Gastroesophageal sphincter (tissue), 4 donors: ENCODE measurements at regions not wholly inside any gene's neighbourhood (a gene's known extent, or its start where the extent isn't known, plus 50 kb on each side); places are given as distances from the start of the nearest gene placed in this dataset.
"Not testable (repeated sequence)": the region's sequence is repeated elsewhere in the genome, so short reads cannot be mapped to it uniquely, and the experiment has no call there.

Experiments
- ATAC-seq: fragments of 150-250 bp; one replicate; pipeline ENCODE4 v1.9.1; 2016; ENCODE audit warnings: mild to moderate bottlenecking, moderate library complexity
- H3K27ac ChIP-seq, 4 donors: fragments of 200-600 bp; sonication (generic) in 3 of 4; 1 replicate in 3 of 4; 2 replicates in 1 of 4; pipeline ENCODE4 v1.5.1; 2016 to 2019
- H3K27me3 ChIP-seq: fragments of 200-600 bp; sonication (generic); one replicate; pipeline ENCODE4 v1.5.1; 2019
- H3K36me3 ChIP-seq, 2 donors: fragments of 200-600 bp; sonication (generic); one replicate each; pipeline ENCODE4 v1.5.1; 2019; ENCODE audit warnings: control low read depth in 1 of 2
- H3K4me1 ChIP-seq, 3 donors: fragments of 200-600 bp; sonication (generic); 1 replicate in 2 of 3; 2 replicates in 1 of 3; pipeline ENCODE4 v1.5.1; 2016 to 2019; ENCODE audit warnings: control low read depth in 2 of 3
- H3K4me3 ChIP-seq, 2 donors: fragments of 200-600 bp; sonication (generic); one replicate each; pipeline ENCODE4 v1.5.1; 2019; ENCODE audit warnings: mild to moderate bottlenecking in 1 of 2, moderate library complexity in 1 of 2
- H3K9me3 ChIP-seq, 3 donors: fragments of 200-600 bp; sonication (generic); one replicate each; pipeline ENCODE4 v1.5.1; 2017 to 2019; ENCODE audit warnings: control low read depth in 2 of 3
- EP300 ChIP-seq: sonication (generic); formaldehyde crosslinking; IDR thresholded peaks from one replicate; pipeline ENCODE4 v1.6.1; 2017; ENCODE audit warnings: antibody characterized with exemption, mild to moderate bottlenecking
- POLR2A ChIP-seq, 2 donors: fragments of 450-650 bp; IDR thresholded peaks; one replicate each; pipeline ENCODE4 v1.6.1; 2017; ENCODE audit warnings: antibody characterized with exemption in 2 of 2, mild to moderate bottlenecking in 2 of 2, moderate library complexity in 1 of 2
- POLR2AphosphoS5 ChIP-seq: sonication (generic); formaldehyde crosslinking; IDR thresholded peaks from one replicate; pipeline ENCODE4 v1.6.1; 2017; ENCODE audit warnings: antibody characterized with exemption
- WGBS, 2 donors: methylation state at CpG; one replicate each; pipeline ENCODE4 v1.1.5; 2018; ENCODE audit warnings: low coverage in 1 of 2; 5-methylcytosine and 5-hydroxymethylcytosine counted together
- TF ChIP-seq, protein P1 (sequence below), 4 experiments: fragments of 200-600 bp in 2 of 4; fragments of 450-650 bp in 2 of 4; sonication (generic) in 1 of 4; IDR thresholded peaks; one replicate each; pipeline ENCODE4 v1.5.1; 2017 to 2019; ENCODE audit warnings: antibody characterized with exemption in 4 of 4, mild to moderate bottlenecking in 2 of 4, moderate library complexity in 2 of 4

DNA sequence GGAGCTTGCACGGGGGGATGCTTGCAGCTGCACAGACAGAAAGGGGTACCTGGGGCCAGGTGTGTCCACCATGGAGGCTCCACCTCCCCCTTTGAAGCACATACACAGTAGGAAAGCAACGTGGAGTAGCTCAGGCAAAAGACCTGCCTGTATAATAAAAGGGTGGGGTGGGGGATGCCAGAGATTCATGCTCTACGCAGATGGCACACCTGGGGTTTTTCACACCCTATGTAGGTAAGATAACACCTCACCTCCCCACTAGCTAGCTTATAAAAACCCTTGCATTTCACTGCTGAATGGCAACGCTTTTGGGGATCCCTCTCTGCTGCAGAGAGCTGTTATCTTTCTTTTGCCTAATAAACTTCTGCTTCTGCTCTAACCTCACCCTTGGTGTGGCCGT, 317.3 kb downstream of the KLF13 start:
- H3K4me1 ChIP-seq, H3K27ac ChIP-seq, H3K4me3 ChIP-seq, ATAC-seq, H3K9me3 ChIP-seq, H3K36me3 ChIP-seq, H3K27me3 ChIP-seq: not testable (repeated sequence)
- 56% methylated on average over 1 of the region's 5 CpGs; no CpG with 5 or more reads in 1 of the 2 donors for WGBS, 2 donors

DNA sequence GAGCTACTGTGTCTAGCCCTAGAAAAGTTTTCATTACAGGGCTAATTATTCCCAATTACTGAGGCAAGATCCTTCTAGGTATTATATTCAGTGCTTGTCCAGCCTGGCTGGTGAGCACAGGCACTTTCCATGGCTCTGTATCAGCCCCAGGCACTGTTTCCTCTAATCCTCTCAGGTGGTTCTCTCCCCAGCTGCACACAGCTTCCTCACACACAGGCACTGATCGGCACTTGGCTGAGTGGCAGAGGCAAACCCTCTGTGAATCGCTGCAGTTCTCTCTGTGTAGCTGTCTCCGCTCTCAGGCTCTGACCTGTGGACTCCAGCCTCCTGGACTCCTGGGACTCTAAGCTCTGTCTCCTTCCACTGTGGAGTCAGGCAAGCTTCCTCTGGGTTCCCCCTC, 318.1 kb downstream of the KLF13 start:
- not testable (repeated sequence) for H3K27me3 ChIP-seq, H3K27ac ChIP-seq, H3K36me3 ChIP-seq, ATAC-seq, H3K4me1 ChIP-seq, H3K9me3 ChIP-seq, H3K4me3 ChIP-seq
- WGBS, 2 donors = 83% methylated on average over 1 of the region's 3 CpGs; no CpG with 5 or more reads in 1 of the 2 donors

DNA sequence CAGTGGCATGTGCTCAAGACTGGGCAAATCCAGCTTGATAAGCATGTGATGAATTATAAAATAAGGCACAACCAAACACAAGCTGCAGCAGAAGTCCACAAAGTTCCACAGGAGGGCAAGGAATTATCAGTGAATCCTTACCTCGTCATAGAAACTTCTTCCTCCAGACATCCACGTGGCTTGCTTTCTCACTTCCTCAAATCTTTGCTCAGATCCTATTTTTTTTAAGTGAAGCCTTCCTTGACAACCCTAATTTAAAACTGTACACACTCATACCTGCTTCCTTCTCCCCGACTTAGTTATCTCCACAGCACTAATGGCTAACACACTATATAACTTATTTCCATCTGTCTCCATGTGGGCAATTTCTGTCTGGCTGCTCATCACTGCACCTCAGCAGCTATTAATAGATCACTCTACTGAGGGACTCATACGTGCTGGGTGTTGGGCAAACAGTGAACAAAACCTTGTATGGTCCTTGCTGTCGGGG, 320.7 kb downstream of the KLF13 start:
- WGBS, 2 donors = 34 to 39% methylated on average over 3 of the region's 5 CpGs
- ATAC-seq = not testable (repeated sequence)

DNA sequence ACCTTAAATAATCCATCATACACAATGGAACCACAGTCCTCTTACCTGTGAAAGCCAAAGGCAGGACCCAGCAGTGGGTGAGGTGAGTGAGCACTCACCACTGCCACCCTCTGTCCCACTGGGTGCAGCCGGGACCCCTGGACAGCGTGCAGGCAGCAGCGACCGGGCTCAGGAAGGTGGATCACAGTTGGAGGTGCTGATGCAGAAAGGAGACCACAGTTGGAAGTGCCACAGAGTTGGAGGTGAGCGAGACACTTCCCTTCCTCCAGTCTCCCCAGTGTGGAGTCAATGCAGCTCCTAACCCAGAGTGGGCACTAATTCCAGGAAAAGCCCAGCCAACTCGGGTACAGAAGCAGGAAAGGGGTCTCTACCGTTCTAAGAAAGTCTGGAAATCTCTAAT, 323.0 kb downstream of the KLF13 start:
- H3K36me3 ChIP-seq, H3K9me3 ChIP-seq, H3K4me1 ChIP-seq, H3K27me3 ChIP-seq, ATAC-seq, H3K4me3 ChIP-seq, H3K27ac ChIP-seq: not testable (repeated sequence)
- 81% methylated on average over 3 of the region's 7 CpGs; no CpG with 5 or more reads in 1 of the 2 donors for WGBS, 2 donors

More for the DNA sequence above, 320.7 kb downstream of the KLF13 start:
- H3K9me3 ChIP-seq, H3K27ac ChIP-seq, H3K36me3 ChIP-seq, H3K4me1 ChIP-seq, H3K4me3 ChIP-seq, H3K27me3 ChIP-seq: not testable (repeated sequence)

DNA sequence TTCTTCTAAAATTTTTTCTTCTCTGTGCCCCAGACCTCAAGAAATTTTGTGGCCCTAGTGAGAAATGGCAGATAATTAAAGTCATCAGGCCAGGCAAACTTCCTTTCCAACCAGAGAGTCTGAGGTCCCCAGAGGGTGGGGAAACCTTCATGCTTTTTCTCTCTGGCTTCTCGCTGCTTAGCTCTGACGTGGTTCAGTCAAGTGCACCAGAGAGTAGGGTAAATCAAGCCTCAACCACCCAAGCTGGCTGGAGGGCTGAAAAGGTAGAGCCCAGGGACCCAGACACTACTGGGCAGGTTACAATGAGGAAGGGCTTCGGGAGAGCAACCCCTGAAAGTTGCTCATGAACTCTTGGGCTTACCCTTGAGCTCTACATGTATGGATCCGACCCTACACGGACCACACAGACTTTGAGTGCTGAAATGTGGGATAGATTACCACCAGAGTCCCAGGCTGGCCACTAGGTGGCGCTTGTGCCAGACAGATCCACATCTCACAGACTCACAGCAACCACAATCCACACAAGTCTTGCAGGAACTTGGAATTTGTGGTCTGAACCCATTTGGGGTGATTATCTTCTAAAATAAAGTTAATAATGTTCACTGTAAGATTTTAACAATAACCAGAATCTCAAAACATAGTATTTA, 323.5 kb downstream of the KLF13 start:
- TF ChIP-seq, protein P1, sequence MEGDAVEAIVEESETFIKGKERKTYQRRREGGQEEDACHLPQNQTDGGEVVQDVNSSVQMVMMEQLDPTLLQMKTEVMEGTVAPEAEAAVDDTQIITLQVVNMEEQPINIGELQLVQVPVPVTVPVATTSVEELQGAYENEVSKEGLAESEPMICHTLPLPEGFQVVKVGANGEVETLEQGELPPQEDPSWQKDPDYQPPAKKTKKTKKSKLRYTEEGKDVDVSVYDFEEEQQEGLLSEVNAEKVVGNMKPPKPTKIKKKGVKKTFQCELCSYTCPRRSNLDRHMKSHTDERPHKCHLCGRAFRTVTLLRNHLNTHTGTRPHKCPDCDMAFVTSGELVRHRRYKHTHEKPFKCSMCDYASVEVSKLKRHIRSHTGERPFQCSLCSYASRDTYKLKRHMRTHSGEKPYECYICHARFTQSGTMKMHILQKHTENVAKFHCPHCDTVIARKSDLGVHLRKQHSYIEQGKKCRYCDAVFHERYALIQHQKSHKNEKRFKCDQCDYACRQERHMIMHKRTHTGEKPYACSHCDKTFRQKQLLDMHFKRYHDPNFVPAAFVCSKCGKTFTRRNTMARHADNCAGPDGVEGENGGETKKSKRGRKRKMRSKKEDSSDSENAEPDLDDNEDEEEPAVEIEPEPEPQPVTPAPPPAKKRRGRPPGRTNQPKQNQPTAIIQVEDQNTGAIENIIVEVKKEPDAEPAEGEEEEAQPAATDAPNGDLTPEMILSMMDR (IDR thresholded peaks at IDR 0.05) = peak in 2 of 4 experiments; percentile 13 to 47
- ATAC-seq = not testable (repeated sequence)
- no CpG with 5 or more reads among the region's 6 CpGs for WGBS, 2 donors

DNA sequence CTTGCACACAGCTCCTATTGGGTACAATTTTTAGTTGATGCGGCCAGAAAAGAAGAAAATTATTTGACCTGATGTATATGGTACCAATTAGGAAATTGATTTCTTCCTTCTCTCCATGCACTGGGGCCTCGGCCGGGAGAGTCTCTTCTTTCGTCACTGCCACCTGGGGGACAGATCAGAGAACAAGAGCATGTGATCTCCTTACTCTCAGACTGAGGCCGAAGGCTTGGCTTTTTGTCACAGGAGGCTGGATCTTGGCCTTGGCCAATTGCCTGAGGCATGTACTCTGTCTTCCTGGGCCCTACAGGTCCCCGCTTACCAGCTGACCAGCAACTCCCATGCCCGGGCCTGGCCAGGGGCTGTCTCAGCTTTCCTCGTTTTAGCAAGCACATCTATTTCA, 330.3 kb downstream of the KLF13 start:
- not testable (repeated sequence) for H3K36me3 ChIP-seq, H3K4me1 ChIP-seq, H3K27ac ChIP-seq, ATAC-seq, H3K4me3 ChIP-seq, H3K9me3 ChIP-seq, H3K27me3 ChIP-seq
- WGBS, 2 donors = 70% methylated on average over 2 of the region's 8 CpGs; no CpG with 5 or more reads in 1 of the 2 donors

More for the DNA sequence above, 323.5 kb downstream of the KLF13 start:
- not testable (repeated sequence) for H3K4me1 ChIP-seq, H3K9me3 ChIP-seq, H3K36me3 ChIP-seq, H3K4me3 ChIP-seq, H3K27ac ChIP-seq, H3K27me3 ChIP-seq

DNA sequence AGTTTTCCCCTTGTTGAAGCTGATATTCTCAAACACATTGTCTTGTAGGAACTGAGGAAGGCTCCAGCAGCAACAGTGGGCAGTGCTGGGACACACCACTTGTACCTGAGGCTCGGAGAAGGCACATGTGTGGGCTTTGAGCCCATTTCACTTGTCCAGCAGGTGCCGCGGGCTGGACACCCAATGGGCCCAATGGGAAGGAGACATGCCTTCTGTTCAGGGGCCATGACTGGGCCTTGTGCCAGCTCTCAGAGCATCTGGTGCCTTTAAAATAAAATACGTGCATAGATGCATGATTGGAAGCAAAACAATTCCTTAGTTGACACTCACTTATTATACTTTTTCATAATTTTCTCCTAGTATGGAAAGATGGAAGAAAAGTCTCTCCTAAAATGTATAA, 334.2 kb downstream of the KLF13 start:
- H3K4me1 ChIP-seq = no peaks in the 10 kb centered on the region
- no peak for ATAC-seq
- no peaks in the 10 kb centered on the region for H3K9me3 ChIP-seq
- no peak overlapping the region for H3K4me3 ChIP-seq
- no peak overlapping the region for H3K27ac ChIP-seq
- H3K36me3 ChIP-seq = no peaks in the 10 kb centered on the region
- WGBS, 2 donors = 74 to 76% methylated on average over 3 of the region's 4 CpGs
- no peaks in the 10 kb centered on the region for H3K27me3 ChIP-seq
- TF ChIP-seq EP300 = no peak
- no peak for TF ChIP-seq POLR2AphosphoS5
- TF ChIP-seq, protein P1 (IDR thresholded peaks at IDR 0.05) = no peak
- TF ChIP-seq POLR2A (IDR thresholded peaks at IDR 0.05) = no peak

DNA sequence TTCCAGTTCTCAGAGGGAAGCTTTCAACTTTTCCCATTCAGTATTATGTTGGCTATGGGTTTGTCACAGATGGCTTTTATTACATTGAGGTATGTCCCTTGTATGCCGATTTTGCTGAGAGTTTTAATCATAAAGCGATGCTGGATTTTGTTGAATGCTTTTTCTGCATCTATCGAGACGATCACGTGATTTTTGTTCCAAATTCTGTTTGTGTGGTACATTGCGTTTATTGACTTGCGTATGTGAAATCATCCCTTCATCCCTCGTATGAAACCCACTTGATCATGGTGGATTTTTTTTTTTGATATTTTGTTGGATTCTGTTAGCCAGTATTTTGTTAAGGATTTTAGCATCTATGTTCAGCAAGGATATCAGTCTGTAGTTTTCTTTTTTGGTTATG, 339.1 kb downstream of the KLF13 start:
- H3K27ac ChIP-seq, H3K27me3 ChIP-seq, H3K36me3 ChIP-seq, H3K4me1 ChIP-seq, H3K4me3 ChIP-seq, ATAC-seq, H3K9me3 ChIP-seq: not testable (repeated sequence)
- 95 to 99% methylated on average over 8 of the region's 8 CpGs for WGBS, 2 donors

DNA sequence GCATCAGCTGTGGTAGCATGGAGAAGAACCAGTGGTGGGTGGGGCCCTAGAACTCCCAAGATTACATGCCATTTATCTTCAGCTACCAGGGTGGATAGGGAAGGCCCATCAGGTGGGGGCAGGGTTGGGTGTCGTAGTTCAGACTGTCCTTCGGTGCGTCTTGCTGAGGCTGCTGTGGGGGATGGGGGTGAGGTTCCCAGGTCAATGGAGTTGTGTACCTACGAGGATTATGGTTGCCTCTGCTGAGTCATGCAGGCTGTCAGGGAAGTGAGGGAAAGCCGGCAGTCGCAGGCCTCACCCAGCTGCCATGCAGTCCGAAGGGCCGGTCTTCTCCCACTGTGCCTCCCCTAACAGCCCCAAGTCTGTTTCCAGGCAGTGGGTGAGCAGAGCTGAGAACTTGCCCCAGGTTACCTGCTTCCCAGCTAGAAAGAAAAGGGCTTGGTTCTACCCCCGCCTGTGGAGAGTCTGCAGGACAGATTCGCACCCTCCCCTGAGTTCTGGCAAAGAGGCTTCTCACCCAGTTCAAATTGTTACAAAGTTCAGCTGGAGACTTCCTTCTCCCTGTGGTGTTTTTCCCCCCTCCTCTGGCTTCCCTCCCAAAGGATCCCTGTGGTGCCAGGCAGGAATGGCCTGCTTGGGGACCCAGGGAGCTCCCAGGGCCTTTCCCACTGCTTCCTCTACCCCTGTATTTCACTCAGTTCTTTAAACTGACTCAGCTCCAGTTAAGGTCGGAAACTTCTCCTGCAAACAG, 342.7 kb downstream of the KLF13 start:
- not testable (repeated sequence) for H3K4me3 ChIP-seq, H3K4me1 ChIP-seq, ATAC-seq, H3K27ac ChIP-seq, H3K36me3 ChIP-seq, H3K9me3 ChIP-seq, H3K27me3 ChIP-seq
- WGBS, 2 donors = 89 to 90% methylated on average over 2 to 3 of the region's 11 CpGs

DNA sequence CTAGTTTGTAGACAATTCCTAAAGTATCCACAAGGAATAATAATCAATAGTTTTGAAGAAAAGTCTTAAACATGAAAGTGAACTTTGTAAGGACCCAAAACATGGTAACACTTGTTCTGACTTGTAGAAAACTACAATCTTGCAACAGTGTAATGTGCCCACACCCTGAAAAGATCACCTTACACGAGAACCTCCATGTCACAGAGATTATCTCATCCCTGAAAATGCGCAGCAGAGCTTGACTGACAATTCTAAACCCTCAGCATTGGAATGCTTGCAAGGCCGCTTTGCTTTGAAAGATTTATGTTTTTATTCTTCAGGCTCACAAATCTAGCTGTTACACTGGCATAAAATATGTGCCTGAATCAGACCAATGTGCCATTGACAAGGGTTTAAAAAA, 346.6 kb downstream of the KLF13 start:
- 81 to 87% methylated on average over 3 of the region's 3 CpGs for WGBS, 2 donors
- H3K36me3 ChIP-seq, H3K27me3 ChIP-seq, ATAC-seq, H3K4me1 ChIP-seq, H3K4me3 ChIP-seq, H3K9me3 ChIP-seq, H3K27ac ChIP-seq: not testable (repeated sequence)

DNA sequence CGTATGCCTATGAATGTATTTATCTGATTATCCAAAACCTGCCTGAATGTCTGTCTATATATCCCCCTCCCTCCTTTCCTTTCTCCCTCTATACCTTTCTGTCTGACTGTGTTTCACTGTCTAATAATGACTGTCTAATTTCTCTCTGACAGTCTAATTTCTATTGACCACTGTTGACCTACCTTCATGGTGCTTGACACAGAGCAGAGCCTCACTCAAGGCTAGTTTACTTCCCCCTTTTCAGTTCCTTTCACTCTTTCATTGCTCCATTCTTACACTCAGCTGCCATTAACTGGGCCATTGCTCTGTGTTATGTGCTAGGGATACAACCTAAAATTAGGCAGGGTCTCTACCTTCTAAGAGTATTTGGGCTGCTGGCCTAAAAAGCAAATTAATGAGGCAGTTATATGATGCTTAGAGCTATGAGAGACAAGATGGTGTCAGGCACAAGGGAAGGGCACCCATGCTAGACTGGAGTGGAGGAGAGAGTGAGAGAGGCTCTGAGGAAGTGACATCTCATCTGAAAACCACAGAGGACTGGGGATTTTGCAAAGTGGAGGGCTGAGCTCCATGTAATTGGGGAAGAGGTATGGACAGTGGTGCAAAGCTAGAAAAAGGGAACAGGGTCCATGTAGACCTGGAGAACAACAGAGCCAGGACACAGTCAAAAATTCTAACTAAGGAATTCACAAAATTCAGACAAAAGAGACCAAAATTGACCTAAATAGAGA, 348.6 kb upstream of the CHRNA7 start:
- ATAC-seq, H3K27ac ChIP-seq: not testable (repeated sequence)
- WGBS, 2 donors = 90 to 100% methylated on average over 1 of the region's 1 CpG

More for the DNA sequence above, 348.6 kb upstream of the CHRNA7 start:
- H3K36me3 ChIP-seq, H3K4me3 ChIP-seq, H3K9me3 ChIP-seq, H3K27me3 ChIP-seq, H3K4me1 ChIP-seq: not testable (repeated sequence)
